ENCODE measurements at regions not wholly inside any gene's neighbourhood (a gene's known extent, or its start where the extent isn't known, plus 50 kb on each side); places are given as distances from the start of the nearest gene placed in this dataset.
"Not testable (repeated sequence)": the region's sequence is repeated elsewhere in the genome, so short reads cannot be mapped to it uniquely, and the experiment has no call there.

DNA sequence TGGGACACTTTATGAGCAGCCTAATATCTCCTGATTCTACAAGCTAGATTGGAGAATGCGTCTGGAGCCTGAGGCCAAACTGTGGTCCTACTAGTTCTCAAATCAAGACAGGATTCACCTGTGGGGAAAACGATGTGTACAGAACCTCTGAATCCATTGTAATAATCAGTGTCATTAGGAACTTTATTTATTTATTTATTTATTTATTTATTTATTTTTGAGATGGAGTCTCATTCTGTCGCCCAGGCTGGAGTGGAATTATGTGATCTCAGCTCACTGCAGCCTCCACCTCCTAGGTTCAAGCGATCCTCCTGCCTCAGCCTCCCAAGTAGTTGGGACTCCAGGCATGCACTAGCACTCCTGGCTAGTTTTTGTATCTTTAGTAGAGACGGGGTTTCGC is 52.6 kb upstream of the KIF26B start:
- DNase-seq (ENCODE audit: low read depth in 3 of 3) = not testable (repeated sequence)

DNA sequence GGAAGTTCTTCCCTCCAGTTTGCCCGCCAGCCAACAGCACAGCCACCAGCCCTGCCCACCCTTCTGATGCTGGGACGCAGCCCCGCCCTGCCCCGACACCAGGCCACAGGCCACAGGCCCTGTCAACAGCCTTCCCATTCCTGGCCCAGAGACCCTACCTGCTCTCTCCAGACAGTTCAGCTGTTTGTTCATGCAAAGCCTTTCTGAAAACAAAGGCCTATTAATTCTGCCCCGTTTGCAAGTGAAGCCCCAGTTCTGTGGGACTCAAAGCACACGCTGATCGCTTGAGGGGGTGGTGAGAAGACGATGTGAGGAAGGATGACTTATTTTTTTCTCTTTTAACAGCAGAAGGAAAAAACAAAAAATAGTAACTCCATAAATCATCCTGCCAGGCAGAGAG is 55.4 kb upstream of the KIF26B start:
- no peak for DNase-seq (ENCODE audit: low read depth in 3 of 3)

DNA sequence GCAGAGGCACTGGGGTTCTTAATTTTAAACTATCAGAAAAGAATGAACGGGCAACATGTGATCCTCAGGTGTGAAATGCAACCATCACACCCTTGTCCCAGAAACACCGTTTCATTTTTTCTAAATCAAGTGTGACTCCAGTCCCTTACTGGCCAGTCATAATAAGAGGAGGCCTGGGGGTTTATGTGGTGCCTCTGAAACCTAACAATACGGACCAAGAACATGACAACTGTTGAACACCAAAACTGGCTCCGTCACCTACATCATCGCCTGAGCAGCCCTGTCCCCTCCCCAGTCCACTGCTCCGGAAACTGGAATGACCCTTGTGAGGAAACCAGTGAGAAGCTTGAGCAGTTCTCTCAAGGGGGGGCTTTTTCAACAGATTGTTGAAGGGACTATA is 55.9 kb upstream of the KIF26B start:
- DNase-seq (ENCODE audit: low read depth in 3 of 3) = no peak

DNA sequence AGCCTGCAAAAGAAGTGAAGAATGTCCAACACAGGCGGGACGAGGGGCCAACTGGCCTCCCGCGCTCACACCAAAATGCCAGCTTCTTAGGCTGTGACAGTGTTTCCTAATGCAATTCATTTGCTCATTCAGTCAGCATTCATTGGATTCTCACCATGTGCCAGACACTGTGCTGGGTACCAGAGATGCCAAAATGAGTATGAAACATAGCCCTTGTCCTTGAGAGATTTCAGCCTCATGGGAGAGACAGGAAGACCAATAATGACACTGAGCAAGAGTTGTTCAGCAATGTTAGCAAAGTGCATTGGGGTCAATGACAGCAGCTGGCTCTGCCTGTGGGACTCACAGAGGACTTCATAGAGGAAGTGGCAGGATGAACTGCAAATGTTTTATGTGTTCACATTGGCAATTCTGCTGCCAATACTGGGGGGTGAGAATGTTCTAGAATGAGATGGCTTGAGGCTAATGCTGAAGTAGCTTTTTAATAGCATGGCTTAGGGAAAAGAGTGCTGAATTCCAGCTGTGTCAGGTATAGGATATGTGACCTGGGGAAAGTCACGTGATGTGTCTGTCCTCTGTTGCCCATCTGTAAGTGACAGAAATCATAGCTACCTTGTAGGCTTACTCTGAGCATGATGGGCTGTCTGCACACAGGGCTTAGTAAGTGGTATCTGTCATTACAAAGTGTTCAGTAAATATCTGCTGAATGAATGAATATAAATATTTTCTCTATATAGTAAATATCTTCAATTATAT is 58.3 kb upstream of the KIF26B start:
- DNase-seq (ENCODE audit: low read depth in 3 of 3) = no peak

DNA sequence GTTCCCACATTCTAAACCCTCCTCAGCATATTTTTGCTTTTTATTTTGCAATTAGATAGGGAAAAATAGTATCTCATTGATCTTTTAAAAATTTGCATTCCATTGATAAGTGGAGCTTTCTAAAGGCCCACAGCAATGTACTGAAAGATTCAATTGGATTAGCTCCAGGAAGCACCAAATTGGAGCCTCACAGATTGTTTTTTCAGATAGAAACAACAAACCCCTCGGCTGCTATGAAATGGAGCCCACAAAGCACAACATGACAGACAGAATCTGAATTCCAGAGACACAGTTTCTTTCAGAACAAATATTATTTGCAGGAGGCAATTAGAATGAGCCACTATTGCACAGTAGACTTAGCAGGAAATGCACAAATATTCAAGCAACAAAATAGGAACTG is 58.9 kb upstream of the KIF26B start:
- no peak for DNase-seq (ENCODE audit: low read depth in 3 of 3)

DNA sequence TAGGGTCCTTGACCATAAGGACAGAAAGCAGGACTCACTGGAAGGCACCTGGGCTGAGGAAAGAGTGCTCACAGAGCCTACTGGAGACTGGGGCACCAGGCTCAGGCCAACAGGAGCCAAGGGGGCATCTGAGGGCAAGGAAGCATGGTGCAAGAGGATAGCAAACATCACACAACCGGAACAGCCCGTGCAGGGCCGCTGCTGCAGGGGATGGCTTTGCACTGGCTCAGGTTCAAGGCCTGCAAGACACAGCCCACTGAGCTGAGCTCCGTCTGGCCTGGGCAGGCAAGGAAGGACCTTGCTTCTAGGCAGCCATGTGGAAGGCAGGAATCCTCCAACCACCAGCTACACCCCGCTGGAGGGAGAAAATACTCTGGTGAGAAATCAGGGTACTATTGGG is 59.8 kb upstream of the KIF26B start:
- no peak for DNase-seq (ENCODE audit: low read depth in 3 of 3)

DNA sequence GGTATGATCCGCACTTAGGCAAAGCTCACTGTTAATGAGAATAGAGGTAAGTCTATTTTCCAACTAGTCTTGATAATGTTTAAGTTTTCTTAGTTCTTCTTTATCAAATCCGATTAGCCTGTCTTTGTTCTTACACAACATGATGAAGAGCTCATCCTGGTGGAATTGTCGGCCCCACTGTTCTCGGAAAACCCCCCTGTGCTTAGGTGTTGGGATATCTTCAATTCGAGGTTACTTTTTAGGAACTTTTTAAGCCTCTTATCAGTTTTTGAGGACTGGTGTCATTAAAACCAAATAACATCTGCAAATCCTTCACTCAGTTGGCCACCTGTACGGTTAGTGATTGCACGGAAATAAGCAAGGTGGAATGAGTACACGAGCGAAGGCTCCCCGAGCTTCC is 60.7 kb upstream of the KIF26B start:
- no peak for DNase-seq (ENCODE audit: low read depth in 3 of 3)

DNA sequence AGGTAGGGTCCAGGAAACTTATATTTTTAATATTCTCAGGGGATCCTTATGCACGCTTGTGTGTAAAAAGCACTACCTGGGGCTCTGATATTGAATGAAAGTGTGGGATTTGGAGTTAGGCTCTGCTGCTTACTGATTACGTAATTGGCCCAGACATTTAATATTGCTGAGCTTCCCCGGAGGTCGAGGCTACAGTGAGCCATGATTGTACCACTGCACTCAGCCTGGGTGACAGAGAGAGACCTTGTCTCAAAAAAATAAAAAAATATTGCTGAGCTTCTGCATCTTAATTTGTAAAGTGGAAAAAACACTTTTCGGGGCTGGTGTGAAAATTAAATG is 62.2 kb upstream of the KIF26B start:
- no peak for DNase-seq (ENCODE audit: low read depth in 3 of 3)

DNA sequence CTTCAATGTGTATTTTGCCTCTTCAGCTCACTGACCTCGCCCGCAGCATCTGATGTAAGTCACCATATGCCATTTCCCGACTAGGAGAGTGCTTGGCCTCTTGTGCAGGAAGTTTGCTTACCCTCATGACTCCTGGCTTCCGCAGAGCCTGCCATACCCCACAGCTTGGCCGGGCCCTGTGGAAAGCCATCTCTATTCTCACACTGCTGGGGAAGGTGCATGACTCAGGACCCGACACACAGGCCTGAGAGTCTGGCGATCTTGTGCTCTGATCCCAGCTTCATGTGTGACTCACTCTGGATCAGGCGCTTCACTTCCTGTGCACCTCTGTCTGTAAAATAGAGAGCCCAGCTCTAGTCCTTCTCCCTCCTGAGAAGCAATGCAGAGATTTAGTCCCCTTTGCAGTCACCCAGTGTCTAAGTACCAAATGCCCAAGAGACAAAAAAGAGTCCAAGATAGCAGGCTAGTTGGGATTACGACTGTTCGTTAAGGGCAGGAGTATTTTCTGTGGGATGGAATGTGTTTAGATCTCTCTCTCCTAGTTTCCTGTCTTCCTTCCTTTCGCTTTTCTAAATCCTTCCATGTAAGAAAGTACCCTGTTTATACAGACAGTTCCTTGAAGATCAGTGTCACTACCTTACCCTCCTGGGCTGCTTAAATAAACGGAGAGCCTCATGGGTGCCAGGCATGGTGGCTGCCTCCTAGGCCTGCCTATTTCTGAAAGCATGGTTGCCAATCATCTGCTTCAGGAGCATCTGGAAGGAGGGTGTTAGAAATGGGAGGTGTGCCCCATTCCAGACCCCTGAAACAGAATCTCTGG is 62.8 kb upstream of the KIF26B start:
- DNase-seq (ENCODE audit: low read depth in 3 of 3) = no peak

DNA sequence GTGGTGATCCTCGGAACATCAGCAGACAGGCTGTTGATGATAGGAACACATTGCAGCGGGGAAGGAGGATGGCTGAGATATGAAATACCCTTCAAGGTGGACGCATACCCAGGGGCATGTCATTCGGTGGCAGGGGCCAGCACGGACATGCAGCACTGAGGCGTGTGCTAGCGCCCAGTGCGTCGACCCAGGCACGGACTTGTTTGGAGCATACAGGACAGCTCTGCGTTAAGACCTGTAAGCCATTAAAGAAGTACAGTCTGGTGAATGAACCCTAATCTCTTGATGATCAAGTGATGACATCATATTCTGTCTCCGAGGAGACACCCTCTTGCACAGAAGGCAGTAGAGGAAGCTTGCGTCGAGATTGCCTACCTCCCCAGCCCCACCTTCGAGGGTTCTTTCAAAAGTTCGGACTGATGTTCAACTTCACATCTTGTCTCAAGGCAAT is 63.6 kb upstream of the KIF26B start:
- DNase-seq (ENCODE audit: low read depth in 3 of 3) = no peak

DNA sequence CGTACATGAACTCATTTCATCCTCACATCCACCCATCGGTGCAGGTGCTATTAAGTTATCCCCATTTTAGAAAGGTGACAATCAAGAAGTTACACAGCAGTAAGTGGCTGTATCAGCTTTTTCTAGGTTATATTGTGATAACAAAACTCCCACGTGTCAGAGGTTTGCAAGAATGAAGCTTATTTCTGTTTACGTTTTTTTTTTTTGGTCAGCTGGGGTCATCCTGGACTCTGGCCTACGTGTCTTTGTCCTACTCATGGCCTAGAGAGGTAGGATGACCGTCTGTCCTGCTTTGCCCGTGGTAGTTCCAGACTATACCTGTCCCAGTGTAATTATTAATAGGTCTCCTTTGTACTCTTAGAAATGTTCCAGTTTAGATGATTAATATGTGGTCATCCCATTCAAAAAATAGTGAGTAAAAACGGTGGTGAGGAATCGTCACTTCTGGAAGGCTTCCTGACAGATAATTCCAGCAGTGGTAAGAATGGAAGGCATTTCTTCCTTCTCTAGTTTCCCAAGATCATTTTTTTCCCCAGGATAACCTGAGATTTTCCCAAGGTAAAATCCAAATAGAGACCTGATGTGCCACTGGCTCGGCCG is 64.2 kb upstream of the KIF26B start:
- no peak for DNase-seq (ENCODE audit: low read depth in 3 of 3)

DNA sequence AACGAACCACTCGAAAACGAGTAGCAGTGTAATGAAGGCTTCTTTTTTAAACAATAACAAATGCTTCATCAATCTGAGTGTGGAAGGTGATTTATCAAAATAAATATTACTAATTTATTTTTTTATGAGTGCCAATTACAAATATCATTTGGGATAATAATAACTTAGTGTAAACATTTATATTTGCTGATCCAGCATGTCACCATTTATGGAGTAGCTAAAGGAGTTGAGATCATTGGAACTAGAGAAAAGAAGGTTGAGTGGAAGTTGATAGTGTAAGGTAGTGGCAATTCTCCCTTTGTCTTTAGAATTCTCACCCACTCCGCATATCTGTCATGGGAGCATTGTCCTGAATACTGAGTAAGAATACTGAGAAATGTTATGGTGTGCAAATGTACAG is 67.1 kb upstream of the KIF26B start:
- no peak for DNase-seq (ENCODE audit: low read depth in 3 of 3)

DNA sequence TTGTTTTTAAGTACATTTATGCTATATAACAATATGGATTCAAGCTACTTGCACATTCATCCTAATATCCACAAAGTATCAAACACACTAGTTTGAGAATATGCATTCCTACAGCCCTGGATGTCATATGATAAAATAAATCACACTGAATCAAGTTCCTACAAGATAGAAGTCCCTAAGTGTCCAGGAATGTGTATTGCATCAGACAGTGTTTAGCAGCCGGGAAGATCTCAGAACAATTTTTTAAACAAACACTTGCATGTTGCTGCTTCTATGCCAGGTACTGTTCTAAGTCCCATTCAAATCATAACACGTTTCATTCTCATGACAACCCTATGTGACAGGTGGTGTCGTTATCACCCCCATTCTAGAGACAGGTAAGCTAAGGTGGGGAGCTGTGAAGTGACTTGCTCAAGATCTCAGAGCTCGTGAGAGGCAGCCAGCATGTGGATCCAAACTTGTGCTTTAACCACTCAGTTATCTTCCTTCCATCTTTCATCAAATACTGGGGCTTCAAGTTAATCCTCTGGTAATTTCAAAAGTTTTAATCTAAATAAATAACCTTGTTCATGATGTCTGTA is 68.3 kb upstream of the KIF26B start:
- DNase-seq (ENCODE audit: low read depth in 3 of 3) = no peak

DNA sequence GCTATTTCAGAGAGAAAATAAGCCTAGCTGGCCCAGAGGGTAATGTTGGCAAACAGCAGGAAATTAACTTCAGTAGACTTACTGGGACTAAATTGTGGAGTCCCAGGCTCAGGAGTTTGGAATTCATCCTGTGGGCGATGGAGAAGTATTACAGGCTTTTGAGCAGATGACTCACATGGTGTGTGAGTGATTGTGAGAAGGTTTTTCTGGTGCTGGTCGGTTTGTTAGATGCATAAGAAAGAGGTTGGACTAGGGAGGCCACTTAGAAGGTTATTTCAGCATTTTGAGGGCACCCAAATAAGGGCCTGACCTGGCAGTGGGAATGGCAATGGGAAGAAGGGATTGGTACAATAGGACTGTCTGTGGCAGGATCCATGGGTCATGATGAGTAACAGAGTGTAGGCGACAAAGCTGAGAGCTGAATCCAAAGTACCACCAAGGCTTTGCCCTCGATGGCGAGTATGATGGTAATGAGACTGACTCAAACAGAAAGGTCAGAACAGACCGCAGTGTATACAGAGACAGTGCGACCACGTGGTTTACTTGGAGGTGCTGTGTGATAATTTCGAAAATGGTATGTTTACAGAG is 69.2 kb upstream of the KIF26B start:
- DNase-seq (ENCODE audit: low read depth in 3 of 3) = no peak

DNA sequence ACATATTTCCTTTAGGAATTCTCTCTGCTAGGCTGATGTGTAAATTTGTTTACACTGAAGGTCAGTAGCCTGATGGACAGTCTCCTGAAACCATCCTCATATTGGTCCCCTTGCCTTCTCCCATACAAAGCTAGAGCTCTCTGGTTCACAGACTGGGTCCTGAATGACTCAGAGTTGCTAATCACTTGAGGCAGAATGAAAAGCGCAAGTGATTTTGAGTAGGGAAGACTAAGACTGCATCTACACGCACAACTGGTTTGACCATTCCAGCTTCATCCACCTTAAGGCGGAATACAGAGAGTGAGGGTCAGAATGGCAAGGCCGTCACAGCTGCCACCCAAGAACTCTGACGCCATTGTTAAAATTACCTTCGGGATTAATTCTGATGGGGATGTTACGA is 70.2 kb upstream of the KIF26B start:
- no peak for DNase-seq (ENCODE audit: low read depth in 3 of 3)

DNA sequence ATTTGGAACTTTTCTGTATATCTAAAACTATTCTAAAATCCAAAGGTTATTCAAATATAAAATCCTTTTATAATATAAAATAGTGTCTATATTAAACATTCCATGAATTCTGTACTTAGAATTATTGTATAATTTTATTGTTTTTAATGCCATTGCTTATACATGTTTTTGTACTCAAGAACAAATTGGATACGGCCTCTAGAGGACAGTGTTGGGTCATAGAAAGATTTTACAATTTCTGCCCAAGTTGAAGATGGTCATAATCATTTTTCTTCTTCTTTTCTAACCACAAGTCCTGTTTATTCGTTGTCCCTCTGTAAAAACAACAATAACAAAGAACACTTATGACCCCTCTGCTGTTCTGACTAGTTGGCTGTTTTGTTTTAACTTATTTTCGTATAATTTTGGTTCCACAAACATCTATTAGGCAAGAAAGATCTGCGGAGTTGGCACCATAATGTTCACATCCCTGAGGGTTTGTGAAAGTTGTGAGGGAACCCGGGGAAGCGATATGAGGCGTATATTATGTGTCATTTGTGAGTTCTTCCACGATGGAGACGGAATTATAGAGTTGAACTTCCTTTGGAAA is 75.7 kb upstream of the KIF26B start:
- no peak for DNase-seq (ENCODE audit: low read depth in 3 of 3)

DNA sequence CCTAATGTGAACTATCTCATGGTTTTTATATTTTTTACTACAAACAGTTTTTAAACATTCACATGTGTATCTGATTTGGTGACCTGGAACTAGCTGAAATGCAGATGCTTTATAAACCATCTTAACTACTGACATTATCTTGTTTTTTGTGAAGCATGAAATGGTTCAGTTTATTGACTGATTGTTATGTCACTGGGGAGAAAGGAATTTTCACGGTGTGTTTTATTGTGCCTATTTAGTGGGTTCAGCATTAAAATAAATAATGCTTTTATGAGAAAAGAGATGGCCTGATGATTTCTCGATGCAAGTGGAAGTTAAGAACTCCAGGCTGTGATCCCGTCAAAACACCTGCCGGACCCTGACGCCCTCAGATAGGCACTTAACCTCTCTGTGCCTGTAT is 79.9 kb upstream of the KIF26B start:
- DNase-seq (ENCODE audit: low read depth in 3 of 3) = no peak

DNA sequence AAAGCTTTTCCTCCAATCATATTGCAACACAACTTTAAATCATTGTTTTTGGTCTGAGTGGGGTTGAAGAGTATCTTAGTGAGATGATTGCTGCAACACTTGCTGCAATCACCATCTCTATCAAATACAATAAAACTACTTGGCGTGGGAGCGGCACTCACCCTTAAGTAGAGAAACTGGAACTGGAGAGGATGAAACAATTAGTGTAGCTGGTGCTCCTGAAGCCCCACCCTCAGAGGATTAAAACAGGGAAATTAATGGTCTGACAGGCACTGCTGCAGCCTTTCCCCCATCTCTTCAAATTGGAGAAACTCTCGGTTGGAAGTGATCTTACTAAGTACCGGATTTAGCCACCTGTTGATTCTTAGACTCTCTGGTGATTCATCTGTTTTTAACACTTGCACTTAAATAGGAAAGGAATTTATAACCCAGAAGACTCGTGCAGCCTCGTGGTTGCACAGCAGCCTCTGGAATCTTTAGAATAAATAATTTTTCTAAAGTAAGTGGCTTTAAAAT is 80.5 kb upstream of the KIF26B start:
- no peak for DNase-seq (ENCODE audit: low read depth in 3 of 3)

DNA sequence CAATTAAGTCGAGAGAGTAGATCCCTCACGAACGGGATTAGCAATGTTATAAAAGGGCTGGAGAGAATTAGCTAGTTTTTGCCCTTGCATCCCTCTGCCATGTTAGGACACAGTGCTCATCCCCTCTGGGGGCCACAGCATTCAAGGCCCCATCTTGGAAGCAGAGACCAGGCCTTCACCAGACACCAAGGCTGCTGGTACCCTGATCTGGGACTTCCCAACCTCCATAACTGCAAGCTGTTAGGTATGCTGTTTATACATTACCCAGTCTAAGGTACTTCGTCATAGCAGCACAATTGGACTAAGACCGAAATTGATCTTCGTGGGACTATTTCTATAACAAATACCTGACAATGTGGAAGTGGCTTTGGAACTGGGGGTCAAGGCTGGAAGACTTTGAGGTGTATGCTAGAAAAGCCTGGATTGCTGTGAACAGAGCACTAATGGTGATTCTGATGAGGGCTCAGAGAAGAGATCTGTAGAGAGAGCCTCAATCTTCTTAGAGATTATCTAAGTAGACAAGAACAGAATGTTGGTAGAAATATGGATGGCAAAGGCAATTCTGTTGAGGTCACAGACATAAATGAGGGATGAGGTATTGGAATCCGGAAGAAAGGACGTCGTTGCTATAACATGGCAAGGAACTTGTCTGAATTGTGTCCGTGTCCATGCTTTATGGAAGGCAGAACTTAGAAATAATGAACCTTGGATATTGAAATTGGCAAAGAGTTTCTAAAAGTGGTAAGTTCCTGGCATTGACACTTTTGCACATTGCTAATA is 83.8 kb upstream of the KIF26B start:
- DNase-seq (ENCODE audit: low read depth in 3 of 3) = no peak

DNA sequence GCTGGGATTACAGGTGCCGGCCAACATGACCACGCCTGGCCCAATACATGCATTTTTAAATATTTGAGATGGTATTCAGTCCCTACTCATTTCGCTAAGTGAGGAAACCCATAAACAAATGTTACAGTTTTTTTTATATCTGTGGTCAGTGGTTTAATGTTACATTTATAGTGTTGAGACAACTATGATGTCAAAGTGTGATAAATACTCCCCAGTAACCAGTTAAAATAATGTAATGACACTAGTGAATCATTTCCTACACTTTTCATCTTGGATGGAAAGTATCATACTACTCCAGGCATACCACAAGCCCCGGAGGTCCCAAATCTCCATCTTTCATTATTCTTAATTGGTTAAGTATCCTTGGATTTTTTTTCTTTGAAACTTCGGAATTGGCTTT is 87.5 kb upstream of the KIF26B start:
- no peak for DNase-seq (ENCODE audit: low read depth in 3 of 3)

DNA sequence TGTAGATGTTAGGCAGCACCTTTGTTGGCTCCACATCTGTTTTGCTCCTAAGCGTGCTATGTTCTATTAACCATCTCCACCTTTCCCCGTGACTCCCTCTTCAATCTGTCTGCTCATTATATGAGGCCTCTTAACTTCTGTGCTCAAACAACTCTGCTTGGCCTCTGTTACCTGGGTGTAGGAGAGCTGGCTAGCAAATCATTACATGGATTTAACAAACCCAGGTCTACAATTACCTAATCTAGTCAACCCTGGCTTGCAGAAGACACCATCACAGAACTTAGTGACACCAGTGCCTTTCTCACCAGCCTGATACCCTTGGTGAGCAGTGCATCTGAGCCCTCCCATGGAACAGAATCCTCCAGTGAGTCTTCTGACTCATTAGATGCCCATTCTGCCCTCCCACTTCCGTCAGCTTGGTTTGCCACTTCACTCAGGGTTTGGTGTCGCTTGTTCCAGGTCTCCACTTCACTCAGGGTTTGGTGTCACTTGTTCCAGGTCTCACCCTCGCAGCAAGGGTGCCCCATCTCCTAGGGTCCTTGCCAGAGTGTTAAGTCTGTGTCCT is 92.0 kb upstream of the KIF26B start:
- DNase-seq (ENCODE audit: low read depth in 3 of 3) = no peak
